ENCODE measurements at regions not wholly inside any gene's neighbourhood (a gene's known extent, or its start where the extent isn't known, plus 50 kb on each side); places are given as distances from the start of the nearest gene placed in this dataset.

GRCh38 chr12:25327321-25327720 lies 76.6 kb upstream of the KRAS start:
- no peak for TF ChIP-seq POLR2AphosphoS5 (IDR thresholded peaks at IDR 0.05; ENCODE audit: insufficient read depth in 1 of 2, low read depth in 1 of 2)
- TF ChIP-seq POLR2A (IDR thresholded peaks at IDR 0.05): no peak
- TF ChIP-seq CTCF (IDR thresholded peaks at IDR 0.05): no peak
